Smooth muscle cell (in vitro differentiated cells): ENCODE measurements at regions not wholly inside any gene's neighbourhood (a gene's known extent, or its start where the extent isn't known, plus 50 kb on each side); places are given as distances from the start of the nearest gene placed in this dataset.

Source experiments
- DNase-seq: peaks from one replicate; lab custom pipeline; 2025; ENCODE audit not compliant: unreplicated experiment; lab: John Stamatoyannopoulos, UW
- H2AFZ ChIP-seq: fragments of 200-600 bp; sonication (generic); 2 replicates; pipeline ENCODE4 v1.6.0; 2016; ENCODE audit warnings: antibody characterized with exemption, low read depth, mild to moderate bottlenecking
- H3F3A ChIP-seq: fragments of 200-600 bp; sonication (generic); 2 replicates; pipeline ENCODE4 v1.6.0; 2017; ENCODE audit warnings: antibody characterized with exemption, low read depth
- H3K27ac ChIP-seq: fragments of 200-600 bp; sonication (generic); 2 replicates; pipeline ENCODE4 v1.5.1; 2016; ENCODE audit warnings: low read depth, mild to moderate bottlenecking
- H3K27me3 ChIP-seq: fragments of 200-600 bp; sonication (generic); 2 replicates; pipeline ENCODE4 v1.6.1; 2016; ENCODE audit warnings: low read depth, mild to moderate bottlenecking
- H3K36me3 ChIP-seq: fragments of 200-600 bp; sonication (generic); 2 replicates; pipeline ENCODE4 v1.5.1; 2016; ENCODE audit warnings: low read depth
- H3K4me1 ChIP-seq: fragments of 200-600 bp; sonication (generic); 2 replicates; pipeline ENCODE4 v1.5.1; 2016; ENCODE audit warnings: low read depth
- H3K4me2 ChIP-seq: fragments of 200-600 bp; sonication (generic); 2 replicates; pipeline ENCODE4 v1.6.0; 2016; ENCODE audit warnings: mild to moderate bottlenecking
- H3K4me3 ChIP-seq: fragments of 200-600 bp; sonication (generic); 2 replicates; pipeline ENCODE4 v1.5.1; 2016; ENCODE audit warnings: mild to moderate bottlenecking
- H3K79me2 ChIP-seq: fragments of 200-600 bp; sonication (generic); 2 replicates; pipeline ENCODE4 v1.6.0; 2016; ENCODE audit warnings: low read depth, mild to moderate bottlenecking
- H3K9ac ChIP-seq: fragments of 200-600 bp; sonication (generic); 2 replicates; pipeline ENCODE4 v1.6.0; 2016; ENCODE audit warnings: low read depth
- H3K9me3 ChIP-seq: fragments of 200-600 bp; sonication (generic); replicated peaks from 2 replicates; pipeline ENCODE4 v1.5.1; 2016; ENCODE audit warnings: low read depth
- H4K20me1 ChIP-seq: fragments of 200-600 bp; sonication (generic); 2 replicates; pipeline ENCODE4 v1.6.0; 2016; ENCODE audit warnings: low read depth
- CTCF ChIP-seq: fragments of 200-600 bp; sonication (generic); IDR thresholded peaks from 2 replicates; pipeline ENCODE4 v1.5.1; 2017; ENCODE audit warnings: borderline replicate concordance, mild to moderate bottlenecking, antibody characterized with exemption; ENCODE audit not compliant: insufficient read depth, poor library complexity, severe bottlenecking
- WGBS: methylation state at CpG from one replicate; pipeline ENCODE4 v1.1.7; 2016; ENCODE audit warnings: low lambda C conversion rate; 5-methylcytosine and 5-hydroxymethylcytosine counted together

GRCh38 chr4:23149815-23150214 lies 457.1 kb downstream of the GBA3 start:
- 90% methylated on average over 4 of the region's 4 CpGs for WGBS
- H3K4me3 ChIP-seq: no peak overlapping the region
- no peaks in the 10 kb centered on the region for H3K27me3 ChIP-seq
- no peak overlapping the region for H3K9ac ChIP-seq
- no peak for DNase-seq
- H3K79me2 ChIP-seq: no peaks in the 10 kb centered on the region
- no peak for TF ChIP-seq CTCF
- H3K4me2 ChIP-seq: no peak overlapping the region
- no peak overlapping the region for H3K27ac ChIP-seq
- no peaks in the 10 kb centered on the region for H4K20me1 ChIP-seq
- H2AFZ ChIP-seq: no peak overlapping the region
- no peaks in the 10 kb centered on the region for H3K4me1 ChIP-seq
- no peaks in the 10 kb centered on the region for H3F3A ChIP-seq
- H3K36me3 ChIP-seq: no peaks in the 10 kb centered on the region
- no peaks in the 10 kb centered on the region for H3K9me3 ChIP-seq

GRCh38 chr4:23144707-23145106 lies 452.0 kb downstream of the GBA3 start:
- no peak overlapping the region for H3K4me2 ChIP-seq

GRCh38 chr4:23135792-23136645 lies 443.3 kb downstream of the GBA3 start:
- Histone ChIP-seq H3K4me1 (no peaks in the 10 kb centered on the region), H3K27ac (no peak overlapping the region), H2AFZ (no peak overlapping the region), H3K79me2 (no peaks in the 10 kb centered on the region), H3K4me2 (no peak overlapping the region), H3K9ac (no peak overlapping the region), H3K27me3 (no peaks in the 10 kb centered on the region), H3K36me3 (no peaks in the 10 kb centered on the region), H4K20me1 (no peaks in the 10 kb centered on the region), H3F3A (no peaks in the 10 kb centered on the region), H3K9me3 (no peaks in the 10 kb centered on the region), H3K4me3 (no peak overlapping the region)
- peak; percentile 91 for TF ChIP-seq CTCF
- WGBS: 90% methylated on average over 1 of the region's 1 CpG
- DNase-seq: no peak

More at GRCh38 chr4:23144707-23145106, 452.0 kb downstream of the GBA3 start:
- Histone ChIP-seq H3K79me2 (no peaks in the 10 kb centered on the region), H2AFZ (no peak overlapping the region), H3K9me3 (no peaks in the 10 kb centered on the region), H3K36me3 (no peaks in the 10 kb centered on the region), H3K4me1 (no peaks in the 10 kb centered on the region), H3K9ac (no peak overlapping the region), H3K27ac (no peak overlapping the region), H4K20me1 (no peaks in the 10 kb centered on the region), H3K4me3 (no peak overlapping the region), H3K27me3 (no peaks in the 10 kb centered on the region), H3F3A (no peaks in the 10 kb centered on the region)
- no peak for DNase-seq
- TF ChIP-seq CTCF: no peak

GRCh38 chr4:23134331-23134730 lies 441.6 kb downstream of the GBA3 start:
- Histone ChIP-seq H4K20me1 (no peaks in the 10 kb centered on the region), H3K36me3 (no peaks in the 10 kb centered on the region), H3K4me1 (no peaks in the 10 kb centered on the region), H3K4me2 (no peak overlapping the region), H3K9me3 (no peaks in the 10 kb centered on the region), H3F3A (no peaks in the 10 kb centered on the region), H3K27ac (no peak overlapping the region), H3K9ac (no peak overlapping the region), H3K79me2 (no peaks in the 10 kb centered on the region), H3K4me3 (no peak overlapping the region), H2AFZ (no peak overlapping the region), H3K27me3 (no peaks in the 10 kb centered on the region)
- no peak for DNase-seq
- 92% methylated on average over 2 of the region's 2 CpGs for WGBS
- TF ChIP-seq CTCF: no peak
